Urinary bladder (tissue), 3 donors: ENCODE measurements at regions not wholly inside any gene's neighbourhood (a gene's known extent, or its start where the extent isn't known, plus 50 kb on each side); places are given as distances from the start of the nearest gene placed in this dataset.
"Not testable (repeated sequence)": the region's sequence is repeated elsewhere in the genome, so short reads cannot be mapped to it uniquely, and the experiment has no call there.

Experiments used
- DNase-seq: peaks from one replicate; pipeline ENCODE4 v3.0.0-alpha.2; 2015; ENCODE audit errors: extremely low spot score
- H3K27ac ChIP-seq: one replicate; pipeline ENCODE4 v1.5.1; 2013; ENCODE audit warnings: low read depth, mild to moderate bottlenecking, moderate library complexity
- H3K36me3 ChIP-seq: one replicate; pipeline ENCODE4 v1.6.1; 2013; ENCODE audit warnings: mild to moderate bottlenecking, moderate library complexity; ENCODE audit not compliant: insufficient read depth
- H3K4me1 ChIP-seq: one replicate; pipeline ENCODE4 v1.6.1; 2013; ENCODE audit warnings: mild to moderate bottlenecking, moderate library complexity; ENCODE audit not compliant: insufficient read depth
- H3K4me3 ChIP-seq: one replicate; pipeline ENCODE4 v1.5.1; 2013; ENCODE audit warnings: low read depth, low read length
- WGBS: extraction: QIAGEN DNeasy Blood & Tissue Kit; methylation state at CpG from one replicate; pipeline ENCODE4 v1.1.7; 2013; 5-methylcytosine and 5-hydroxymethylcytosine counted together
- donor health status: healthy with polysubstance abuse.
- donor health status: healthy.

DNA sequence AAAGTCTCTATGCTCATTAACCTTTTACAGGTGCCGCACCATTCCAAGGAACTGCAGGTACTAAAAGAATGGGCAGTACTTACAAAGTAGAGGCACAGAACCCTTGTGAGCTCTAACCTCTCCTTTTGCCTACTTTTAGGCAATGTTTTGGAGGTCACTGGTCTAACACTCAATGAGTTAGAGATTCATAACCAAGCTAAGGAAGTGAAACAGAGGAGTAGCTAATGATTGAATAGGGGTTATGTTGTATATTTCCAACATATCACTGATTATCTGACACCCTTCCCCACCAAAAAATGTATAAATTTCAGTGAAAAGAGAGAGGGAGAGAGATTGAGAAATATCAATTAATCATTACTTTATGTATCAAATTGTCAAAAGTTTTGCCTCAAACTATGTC, 269.3 kb downstream of the PCDH7 start:
- DNase-seq: no peak
- Histone ChIP-seq H3K4me1 (no peaks in the 10 kb centered on the region), H3K36me3 (no peaks in the 10 kb centered on the region), H3K4me3 (no peak overlapping the region), H3K27ac (no peak overlapping the region)
- 100% methylated on average over 1 of the region's 1 CpG for WGBS

DNA sequence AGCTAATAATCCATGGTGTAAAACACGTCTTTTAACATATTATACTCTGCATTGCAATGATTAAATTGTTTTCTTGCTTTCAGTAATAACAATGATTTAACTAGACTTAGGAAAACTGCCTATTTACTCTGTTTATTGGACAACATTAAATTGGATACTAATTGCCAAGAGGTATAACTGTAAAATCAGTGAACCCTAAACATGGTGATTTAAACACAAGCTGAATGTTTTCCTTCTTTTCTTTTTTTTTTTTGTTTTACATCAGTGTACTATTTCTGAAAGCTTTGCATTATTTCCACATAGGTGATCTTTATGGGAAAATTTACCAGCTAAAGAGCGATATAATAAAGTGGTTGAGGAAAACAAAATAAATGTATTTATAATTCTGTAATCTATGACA, 276.7 kb downstream of the PCDH7 start:
- Histone ChIP-seq H3K27ac (no peak overlapping the region), H3K36me3 (no peaks in the 10 kb centered on the region), H3K4me3 (no peak overlapping the region), H3K4me1 (no peaks in the 10 kb centered on the region)
- WGBS: 93% methylated on average over 2 of the region's 2 CpGs
- DNase-seq: no peak

DNA sequence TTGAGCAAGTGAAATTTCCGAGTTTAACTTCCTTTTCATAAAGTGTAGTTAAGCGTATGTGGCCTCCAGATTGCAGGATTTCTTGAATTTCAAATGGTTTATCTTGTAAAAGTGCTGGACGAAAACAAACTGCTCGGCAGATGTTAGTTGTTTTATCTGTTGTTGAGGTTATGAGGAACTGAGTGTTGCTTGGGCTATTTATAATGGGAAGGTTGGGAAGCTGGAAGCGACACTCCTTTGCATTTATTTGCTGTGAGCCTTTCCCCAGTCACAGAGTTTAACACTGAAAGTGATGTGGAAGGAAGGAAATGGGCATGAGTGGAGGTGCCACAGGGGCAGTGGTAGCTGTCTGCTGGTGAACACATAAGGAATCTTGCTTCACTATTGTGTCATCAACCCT, 284.9 kb downstream of the PCDH7 start:
- Histone ChIP-seq H3K4me3 (no peak overlapping the region), H3K27ac (no peak overlapping the region), H3K36me3 (no peaks in the 10 kb centered on the region), H3K4me1 (no peaks in the 10 kb centered on the region)
- 58% methylated on average over 5 of the region's 5 CpGs for WGBS
- DNase-seq: no peak

DNA sequence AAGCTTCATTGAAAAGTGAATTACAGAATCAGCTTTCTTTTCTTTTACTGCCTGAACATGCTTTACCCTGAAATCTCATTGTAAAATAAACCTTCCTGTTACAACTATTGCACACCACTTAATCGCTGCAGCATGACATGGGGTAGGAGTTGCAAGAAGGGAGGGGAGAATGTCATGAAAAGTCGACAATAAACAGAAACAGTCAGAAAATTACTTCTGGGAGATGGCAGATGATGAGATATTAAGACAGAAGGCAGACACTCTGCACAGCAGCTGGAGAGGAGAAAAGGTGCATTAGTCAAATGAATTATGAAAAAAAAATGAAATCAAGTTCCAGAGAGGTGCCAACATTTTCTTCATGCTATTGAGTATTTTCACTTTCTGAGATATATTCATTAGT, 287.7 kb downstream of the PCDH7 start:
- Histone ChIP-seq H3K36me3 (no peaks in the 10 kb centered on the region), H3K27ac (no peak overlapping the region), H3K4me1 (no peaks in the 10 kb centered on the region), H3K4me3 (no peak overlapping the region)
- WGBS: 62% methylated on average over 2 of the region's 2 CpGs
- no peak for DNase-seq

DNA sequence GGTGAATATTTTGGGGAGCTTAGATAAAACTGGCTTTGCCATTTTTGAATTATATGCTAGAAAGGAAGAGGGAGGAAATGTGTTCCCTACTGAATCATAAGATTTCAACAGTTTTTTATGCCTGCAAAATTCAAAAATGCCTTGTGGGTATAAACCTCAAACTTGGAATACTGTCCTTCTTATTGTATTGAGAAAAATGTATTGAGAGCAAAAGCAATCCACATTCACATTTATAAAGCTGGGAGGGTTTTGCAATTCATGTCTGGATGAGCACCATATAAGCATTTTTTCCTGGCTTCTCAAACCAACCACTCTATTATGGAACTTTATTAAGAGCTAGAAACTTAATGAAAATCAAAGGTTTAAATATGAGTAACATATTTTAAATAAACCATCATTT, 289.8 kb downstream of the PCDH7 start:
- H3K36me3 ChIP-seq: no peaks in the 10 kb centered on the region
- DNase-seq: no peak
- H3K27ac ChIP-seq: no peak overlapping the region

DNA sequence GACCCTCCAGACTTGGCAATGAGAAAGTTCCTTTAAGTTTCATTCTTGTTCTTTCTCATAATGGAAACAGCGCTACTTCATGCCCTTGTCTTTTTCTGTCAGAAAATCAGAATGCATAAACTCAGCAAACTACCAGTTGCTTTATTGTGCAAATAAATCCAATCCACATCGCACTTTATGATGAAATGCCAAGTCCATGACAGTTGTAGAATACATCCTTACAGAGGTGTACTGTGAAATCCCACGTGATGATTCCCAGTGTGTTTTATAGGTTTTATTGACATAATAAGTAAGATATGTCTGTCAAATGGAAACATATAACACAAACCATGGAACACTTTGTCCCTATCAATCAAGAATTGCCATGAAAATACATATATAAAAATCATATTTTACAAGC, 295.0 kb downstream of the PCDH7 start:
- no peaks in the 10 kb centered on the region for H3K36me3 ChIP-seq
- no peaks in the 10 kb centered on the region for H3K4me1 ChIP-seq

More for the DNA sequence above, 289.8 kb downstream of the PCDH7 start:
- Histone ChIP-seq H3K4me3 (no peak overlapping the region), H3K4me1 (no peaks in the 10 kb centered on the region)

DNA sequence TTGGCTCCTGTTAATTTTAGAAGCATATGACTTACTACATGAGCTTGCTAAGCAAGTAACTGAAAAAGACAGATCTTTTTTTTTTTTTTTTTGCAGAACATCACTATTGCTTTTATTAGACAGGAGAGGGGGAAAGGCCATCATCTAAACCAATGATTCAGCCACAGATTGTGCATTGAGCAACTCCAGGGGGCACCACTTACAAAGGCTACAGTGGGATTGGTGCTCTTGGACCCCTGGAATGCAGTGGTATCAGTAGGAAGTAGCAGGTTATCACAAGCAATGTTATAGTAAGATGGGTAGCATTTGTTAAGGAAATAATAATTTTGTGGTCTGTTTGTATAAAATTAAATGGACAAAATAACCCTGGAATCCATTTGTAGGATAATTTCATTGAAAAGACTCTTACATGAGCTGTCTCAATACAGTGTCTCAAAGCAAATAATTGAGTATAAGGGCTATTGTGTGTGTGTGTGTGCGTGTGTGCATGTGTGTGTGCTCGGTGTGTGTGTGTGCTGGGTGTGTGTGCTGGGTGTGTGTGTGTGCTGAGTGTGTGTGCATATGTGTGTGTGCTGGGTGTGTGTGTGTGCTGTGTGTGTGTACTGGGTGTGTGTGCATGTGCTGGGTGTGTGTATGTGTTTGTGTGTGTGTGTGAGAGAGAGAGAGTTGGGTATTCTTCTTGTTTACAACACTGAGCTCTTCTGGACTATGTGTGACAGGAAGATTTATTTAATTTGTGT, 296.3 kb downstream of the PCDH7 start:
- Histone ChIP-seq H3K27ac (no peak overlapping the region), H3K4me1 (no peaks in the 10 kb centered on the region), H3K4me3 (no peak overlapping the region), H3K36me3 (no peaks in the 10 kb centered on the region)
- WGBS: 98% methylated on average over 2 of the region's 2 CpGs
- DNase-seq: no peak

More for the DNA sequence above, 295.0 kb downstream of the PCDH7 start:
- no peak overlapping the region for H3K27ac ChIP-seq
- DNase-seq: no peak
- 81% methylated on average over 3 of the region's 3 CpGs for WGBS
- H3K4me3 ChIP-seq: no peak overlapping the region

DNA sequence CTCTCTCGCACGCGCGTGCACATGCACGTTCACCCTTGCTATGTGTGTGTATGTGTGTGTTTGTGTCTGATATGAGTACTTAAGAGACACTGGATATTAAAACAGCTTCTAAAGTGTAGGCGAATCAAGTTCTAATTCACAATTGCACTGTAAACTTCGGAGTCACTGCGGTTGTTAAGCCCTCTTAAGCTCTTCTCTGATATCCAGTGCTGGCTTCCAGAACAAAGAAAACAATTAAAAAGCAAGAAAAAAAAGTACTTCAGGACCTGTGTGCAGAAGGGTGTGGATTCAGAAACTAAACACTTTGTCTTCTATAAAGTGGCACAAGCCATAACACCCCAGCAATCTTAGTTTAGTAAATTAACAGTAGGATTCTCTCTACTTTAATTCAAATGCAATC, 300.2 kb downstream of the PCDH7 start:
- Histone ChIP-seq H3K4me1 (no peaks in the 10 kb centered on the region), H3K36me3 (no peaks in the 10 kb centered on the region), H3K27ac (no peak overlapping the region), H3K4me3 (no peak overlapping the region)
- no peak for DNase-seq
- WGBS: 57% methylated on average over 8 of the region's 8 CpGs

DNA sequence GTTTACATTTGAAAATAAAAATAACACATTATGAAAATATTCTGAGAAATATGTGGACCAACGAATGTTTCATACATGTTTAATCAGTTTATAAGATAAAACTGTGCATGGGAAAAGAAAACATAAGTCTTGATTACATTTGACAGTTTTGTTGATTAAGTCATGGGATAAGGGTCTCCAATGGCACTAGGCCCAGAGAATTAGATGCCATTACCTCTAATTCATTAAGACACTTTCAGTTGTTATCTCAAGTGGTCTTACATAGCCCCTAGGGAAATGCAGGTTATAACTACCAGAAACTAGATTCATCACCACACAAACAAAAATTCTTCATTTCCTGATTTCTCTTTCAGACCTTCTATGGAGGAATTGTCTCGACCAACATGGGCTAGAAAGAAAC, 300.8 kb downstream of the PCDH7 start:
- DNase-seq: no peak
- Histone ChIP-seq H3K4me1 (no peaks in the 10 kb centered on the region), H3K27ac (no peak overlapping the region), H3K36me3 (no peaks in the 10 kb centered on the region), H3K4me3 (no peak overlapping the region)
- 80% methylated on average over 2 of the region's 2 CpGs for WGBS

DNA sequence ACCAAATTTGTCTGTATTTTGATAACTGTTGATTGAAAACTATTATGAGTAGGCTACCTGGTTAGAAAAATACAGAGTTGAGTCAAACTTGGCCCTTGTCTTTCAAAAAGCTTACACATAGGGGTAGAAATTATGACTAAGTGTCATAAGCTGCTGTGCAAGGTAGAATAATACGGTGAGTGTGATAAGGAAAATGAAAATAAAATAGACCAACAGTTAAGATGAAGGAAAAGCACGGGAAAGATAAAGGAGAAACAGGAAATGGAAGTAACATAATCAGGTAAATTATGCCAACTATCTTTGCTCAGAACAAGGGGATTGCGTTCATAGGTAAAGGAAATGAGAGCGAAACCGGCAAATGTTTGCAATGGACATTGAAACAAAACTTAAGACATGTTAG, 302.5 kb downstream of the PCDH7 start:
- DNase-seq: no peak
- H3K36me3 ChIP-seq: no peaks in the 10 kb centered on the region
- no peak overlapping the region for H3K27ac ChIP-seq
- 79% methylated on average over 5 of the region's 5 CpGs for WGBS
- H3K4me1 ChIP-seq: no peaks in the 10 kb centered on the region
- no peak overlapping the region for H3K4me3 ChIP-seq

DNA sequence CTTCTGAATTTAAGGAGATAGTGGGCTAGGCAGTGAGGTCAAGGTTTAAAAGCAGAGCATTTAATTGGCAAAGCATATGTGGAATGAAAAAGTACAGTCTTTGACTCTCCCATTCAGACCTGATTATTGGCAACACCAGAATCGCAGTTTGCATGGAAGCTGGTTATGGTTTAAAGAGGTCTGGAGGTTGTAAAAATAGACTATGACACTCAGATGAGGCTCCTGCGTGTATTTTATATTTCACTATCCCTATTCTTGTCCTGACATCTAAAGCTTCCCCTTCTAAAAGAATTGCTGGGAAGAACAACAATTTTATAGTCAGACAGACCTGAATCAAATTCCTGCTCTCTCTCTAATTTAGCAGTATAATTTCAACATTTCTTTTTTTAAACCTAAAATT, 302.9 kb downstream of the PCDH7 start:
- Histone ChIP-seq H3K36me3 (no peaks in the 10 kb centered on the region), H3K4me3 (no peak overlapping the region), H3K27ac (no peak overlapping the region), H3K4me1 (no peaks in the 10 kb centered on the region)
- DNase-seq: no peak
- 69% methylated on average over 2 of the region's 2 CpGs for WGBS

DNA sequence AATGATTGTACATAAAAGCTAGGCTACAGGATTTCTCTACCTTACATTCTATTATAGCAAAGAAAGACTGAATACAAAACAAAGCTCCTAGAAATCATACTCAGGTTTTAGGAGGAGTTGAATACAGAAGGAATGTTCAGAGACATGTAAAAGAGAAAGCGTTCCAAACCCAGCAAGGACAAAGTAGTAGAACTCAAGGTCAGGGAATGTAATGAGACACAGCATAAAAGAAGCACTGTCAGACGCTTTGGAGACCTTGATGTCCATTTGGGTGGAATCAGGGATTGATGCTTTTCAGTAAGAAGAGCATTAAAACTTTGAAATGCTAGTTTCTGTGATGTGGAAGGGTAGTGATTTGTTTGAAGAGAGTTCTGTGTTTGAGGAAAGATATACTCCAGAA, 303.6 kb downstream of the PCDH7 start:
- H3K4me3 ChIP-seq: no peak overlapping the region
- no peak for DNase-seq
- 77% methylated on average over 2 of the region's 2 CpGs for WGBS

DNA sequence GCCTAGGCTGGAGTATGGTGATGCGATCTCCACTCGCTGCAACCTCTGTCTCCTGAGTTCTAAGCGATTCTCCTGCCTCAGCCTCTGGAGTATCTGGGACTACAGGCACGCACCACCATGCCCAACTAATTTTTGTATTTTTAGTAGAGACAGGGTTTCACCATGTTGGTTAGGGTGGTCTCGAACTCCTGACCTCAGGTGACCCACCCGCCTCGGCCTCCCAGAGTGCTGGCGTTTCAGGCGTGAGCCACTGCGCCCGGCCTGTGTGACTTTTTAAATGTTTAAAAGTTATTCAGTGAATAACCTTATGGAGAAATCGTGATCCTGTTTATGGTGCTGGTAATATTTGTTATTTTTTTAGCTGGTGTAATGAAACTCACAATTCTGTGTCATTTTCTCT, 304.6 kb downstream of the PCDH7 start:
- WGBS: 93% methylated on average over 12 of the region's 12 CpGs
- not testable (repeated sequence) for H3K27ac ChIP-seq, DNase-seq, H3K36me3 ChIP-seq, H3K4me1 ChIP-seq, H3K4me3 ChIP-seq

More for the DNA sequence above, 303.6 kb downstream of the PCDH7 start:
- Histone ChIP-seq H3K4me1 (no peaks in the 10 kb centered on the region), H3K36me3 (no peaks in the 10 kb centered on the region), H3K27ac (no peak overlapping the region)

DNA sequence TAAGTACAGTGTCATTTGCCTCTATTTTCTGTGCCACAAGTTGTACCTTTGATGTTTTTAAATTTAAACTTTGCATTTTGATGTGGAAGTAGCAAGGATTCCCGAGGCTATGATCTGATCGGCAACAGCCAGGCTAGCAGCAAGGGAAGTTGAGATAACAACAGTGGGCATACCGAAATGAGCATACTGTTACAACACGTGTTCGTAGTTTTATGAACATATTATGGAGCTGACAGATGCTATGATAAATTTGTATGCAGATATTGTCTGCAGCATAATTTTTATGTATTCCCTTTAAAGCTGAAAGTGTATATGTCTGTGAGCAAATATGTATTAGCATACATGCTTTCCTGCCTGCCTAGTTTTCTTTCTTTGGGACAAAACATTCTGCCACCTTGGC, 306.1 kb downstream of the PCDH7 start:
- 87% methylated on average over 5 of the region's 5 CpGs for WGBS
- Histone ChIP-seq H3K4me1 (no peaks in the 10 kb centered on the region), H3K4me3 (no peak overlapping the region), H3K36me3 (no peaks in the 10 kb centered on the region), H3K27ac (no peak overlapping the region)
- no peak for DNase-seq

DNA sequence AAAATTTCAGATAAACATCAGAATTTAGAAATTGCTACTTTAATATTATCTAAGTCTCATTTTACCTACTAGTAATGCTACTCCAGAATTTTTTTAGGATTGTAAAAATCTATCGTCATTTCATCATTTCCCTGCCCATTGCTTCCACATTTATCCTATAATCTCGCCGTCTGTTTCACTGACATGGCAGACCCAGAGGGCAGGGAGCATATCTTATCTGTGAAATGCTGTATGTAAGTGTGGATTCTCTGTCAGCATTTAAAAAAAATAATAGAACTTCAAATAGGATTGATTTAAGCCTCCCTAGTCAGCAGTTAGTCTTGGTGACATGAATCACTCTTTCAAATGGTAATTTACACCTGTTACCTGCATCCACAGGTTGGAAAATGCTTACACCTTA, 314.4 kb downstream of the PCDH7 start:
- Histone ChIP-seq H3K4me1 (no peaks in the 10 kb centered on the region), H3K36me3 (no peaks in the 10 kb centered on the region), H3K27ac (no peak overlapping the region), H3K4me3 (no peak overlapping the region)
- 98% methylated on average over 3 of the region's 3 CpGs for WGBS
- DNase-seq: no peak
